T-helper 2 cell (primary cell): ENCODE measurements at regions not wholly inside any gene's neighbourhood (a gene's known extent, or its start where the extent isn't known, plus 50 kb on each side); places are given as distances from the start of the nearest gene placed in this dataset.
"Not testable (repeated sequence)": the region's sequence is repeated elsewhere in the genome, so short reads cannot be mapped to it uniquely, and the experiment has no call there.

Source experiments
- DNase-seq, 5 experiments: peaks; one replicate each; pipeline versions ENCODE4 v3.0.0 to v3.0.0-alpha.2; 2012 to 2022

GRCh38 chr13:63853816-63854215, 2438.2 kb upstream of the PCDH20 start:
- no peak for DNase-seq

- DNase-seq: no peak
These were observed 2435.9 kb upstream of the PCDH20 start for GRCh38 chr13:63851526-63851925.

GRCh38 chr13:63843766-63844699, 2428.4 kb upstream of the PCDH20 start:
- DNase-seq: no peak

- no peak for DNase-seq
These were observed 2426.5 kb upstream of the PCDH20 start for GRCh38 chr13:63842102-63842501.

GRCh38 chr13:63840551-63841421, 2425.1 kb upstream of the PCDH20 start:
- DNase-seq: no peak

- DNase-seq: no peak
These were observed 2422.9 kb upstream of the PCDH20 start for GRCh38 chr13:63838366-63839110.

- not testable (repeated sequence) for DNase-seq
These were observed 2422.1 kb upstream of the PCDH20 start for GRCh38 chr13:63837701-63838100.

- DNase-seq: not testable (repeated sequence)
These were observed 2414.0 kb upstream of the PCDH20 start for GRCh38 chr13:63829609-63830008.

GRCh38 chr13:63821785-63822184, 2406.1 kb upstream of the PCDH20 start:
- not testable (repeated sequence) for DNase-seq

- not testable (repeated sequence) for DNase-seq
These were observed 2395.9 kb upstream of the PCDH20 start for GRCh38 chr13:63811428-63812004.

GRCh38 chr13:63791134-63791533, 2375.5 kb upstream of the PCDH20 start:
- not testable (repeated sequence) for DNase-seq

- no peak for DNase-seq
These were observed 2358.5 kb upstream of the PCDH20 start for GRCh38 chr13:63774133-63774532.

GRCh38 chr13:63773476-63773875, 2357.8 kb upstream of the PCDH20 start:
- no peak for DNase-seq

- DNase-seq: not testable (repeated sequence)
These were observed 2342.0 kb upstream of the PCDH20 start for GRCh38 chr13:63757683-63758082.

- DNase-seq: not testable (repeated sequence)
These were observed 2334.2 kb upstream of the PCDH20 start for GRCh38 chr13:63749857-63750256.

- DNase-seq: not testable (repeated sequence)
These were observed 2326.1 kb upstream of the PCDH20 start for GRCh38 chr13:63741814-63742101.

GRCh38 chr13:63741029-63741813, 2325.6 kb upstream of the PCDH20 start:
- no peak for DNase-seq

GRCh38 chr13:63739112-63739735, 2323.6 kb upstream of the PCDH20 start:
- DNase-seq: not testable (repeated sequence)

- DNase-seq: no peak
These were observed 2321.8 kb upstream of the PCDH20 start for GRCh38 chr13:63737418-63737817.

- no peak for DNase-seq
These were observed 2316.2 kb upstream of the PCDH20 start for GRCh38 chr13:63731896-63732295.

- not testable (repeated sequence) for DNase-seq
These were observed 2296.5 kb upstream of the PCDH20 start for GRCh38 chr13:63712159-63712558.
